Endothelial cell of umbilical vein (primary cell): ENCODE measurements at regions not wholly inside any gene's neighbourhood (a gene's known extent, or its start where the extent isn't known, plus 50 kb on each side); places are given as distances from the start of the nearest gene placed in this dataset.

ENCODE experiments used
- CTCF ChIP-seq, 2 donors: IDR thresholded peaks; 1 replicate in 1 of 2; 2 replicates in 1 of 2; pipeline ENCODE4 v1.5.1; 2011; ENCODE audit warnings: low read length in 2 of 2, mild to moderate bottlenecking in 2 of 2, moderate library complexity in 2 of 2, control low read depth in 1 of 2, inconsistent platforms in 1 of 2, low read depth in 1 of 2; ENCODE audit not compliant: insufficient read depth in 1 of 2; ENCODE audit errors: extremely low read depth in 1 of 2
- EZH2 ChIP-seq: IDR thresholded peaks from 2 replicates; pipeline ENCODE4 v1.6.1; 2012; ENCODE audit warnings: borderline replicate concordance, low read depth, mild to moderate bottlenecking, moderate library complexity, low read length, inconsistent platforms; ENCODE audit not compliant: severe bottlenecking
- POLR2AphosphoS5 ChIP-seq: IDR thresholded peaks from 2 replicates; pipeline ENCODE4 v1.6.1; 2012; ENCODE audit warnings: low read depth, mild to moderate bottlenecking, control low read depth, low read length, moderate library complexity; ENCODE audit not compliant: insufficient read depth

- TF ChIP-seq EZH2 (no peak), CTCF (IDR thresholded peaks at IDR 0.05; ENCODE audit: extremely low read depth in 1 of 2, insufficient read depth in 1 of 2, low read depth in 1 of 2, low read length in 2 of 2) (no peak), POLR2AphosphoS5 (no peak)
Observed at GRCh38 chr15:94602754-94603470, 371.6 kb downstream of the MCTP2 start.
